Mesenchymal stem cell (in vitro differentiated cells and primary cell): ENCODE measurements at regions not wholly inside any gene's neighbourhood (a gene's known extent, or its start where the extent isn't known, plus 50 kb on each side); places are given as distances from the start of the nearest gene placed in this dataset.

Source experiments
- DNase-seq: peaks from one replicate; pipeline ENCODE4 v3.0.0-alpha.2; 2013
- H2AFZ ChIP-seq: one replicate; pipeline ENCODE4 v1.6.1; 2013; ENCODE audit warnings: low read depth, mild to moderate bottlenecking, control low read depth, inconsistent platforms, low read length, moderate library complexity
- H2AK5ac ChIP-seq: 2 replicates; pipeline ENCODE4 v1.6.1; 2013; ENCODE audit warnings: low read length, moderate library complexity, mild to moderate bottlenecking, inconsistent platforms; ENCODE audit not compliant: severe bottlenecking
- H2BK120ac ChIP-seq: one replicate; pipeline ENCODE4 v1.6.1; 2013; ENCODE audit warnings: low read depth, mild to moderate bottlenecking, inconsistent platforms, low read length, moderate library complexity
- H2BK12ac ChIP-seq, 2 experiments: one replicate each; pipeline ENCODE4 v1.6.1; 2013; ENCODE audit warnings: inconsistent platforms in 2 of 2, low read length in 2 of 2, mild to moderate bottlenecking in 2 of 2, moderate library complexity in 2 of 2, control low read depth in 1 of 2
- H2BK15ac ChIP-seq: one replicate; pipeline ENCODE4 v1.6.1; 2013; ENCODE audit warnings: mild to moderate bottlenecking, low read depth, inconsistent platforms; ENCODE audit not compliant: poor library complexity, severe bottlenecking
- H2BK5ac ChIP-seq: 2 replicates; pipeline ENCODE4 v1.6.1; 2013; ENCODE audit warnings: low read depth, mild to moderate bottlenecking, low read length, control low read depth, inconsistent platforms; ENCODE audit not compliant: poor library complexity, severe bottlenecking
- H3K14ac ChIP-seq, 2 experiments: one replicate each; pipeline ENCODE4 v1.6.1; 2013; ENCODE audit warnings: inconsistent platforms in 2 of 2, low read length in 2 of 2, control low read depth in 1 of 2, mild to moderate bottlenecking in 1 of 2, moderate library complexity in 1 of 2
- H3K18ac ChIP-seq, 2 experiments: one replicate each; pipeline ENCODE4 v1.6.1; 2013; ENCODE audit warnings: inconsistent platforms in 2 of 2, low read length in 2 of 2, control low read depth in 1 of 2, low read depth in 1 of 2, mild to moderate bottlenecking in 1 of 2
- H3K23ac ChIP-seq, 2 experiments: one replicate each; pipeline ENCODE4 v1.6.1; 2013; ENCODE audit warnings: inconsistent platforms in 2 of 2, low read length in 2 of 2, mild to moderate bottlenecking in 2 of 2, moderate library complexity in 2 of 2, control low read depth in 1 of 2
- H3K27ac ChIP-seq: 2 replicates; pipeline ENCODE4 v1.5.1; 2013; ENCODE audit warnings: mild to moderate bottlenecking, moderate library complexity, low read length, control low read depth, inconsistent platforms; ENCODE audit not compliant: poor library complexity, severe bottlenecking
- H3K27me3 ChIP-seq, 2 experiments: 2 replicates each; pipeline versions ENCODE4 v1.6.1 to v1.7.0; 2013; ENCODE audit warnings: low read length in 2 of 2, mild to moderate bottlenecking in 2 of 2, moderate library complexity in 2 of 2, control low read depth in 1 of 2, inconsistent platforms in 1 of 2; ENCODE audit not compliant: control insufficient read depth in 1 of 2, insufficient read depth in 1 of 2
- H3K36me3 ChIP-seq, 2 experiments: 2 replicates each; pipeline versions ENCODE4 v1.6.1 to v1.7.0; 2013; ENCODE audit warnings: low read length in 2 of 2, control low read depth in 1 of 2, inconsistent platforms in 1 of 2, low read depth in 1 of 2, mild to moderate bottlenecking in 1 of 2; ENCODE audit not compliant: insufficient read depth in 2 of 2, control insufficient read depth in 1 of 2
- H3K4ac ChIP-seq, 2 experiments: one replicate each; pipeline ENCODE4 v1.6.1; 2013; ENCODE audit warnings: inconsistent platforms in 2 of 2, low read length in 2 of 2, mild to moderate bottlenecking in 2 of 2, moderate library complexity in 2 of 2, control low read depth in 1 of 2, low read depth in 1 of 2
- H3K4me1 ChIP-seq: 2 replicates; pipeline ENCODE4 v1.6.1; 2013; ENCODE audit warnings: low read depth, low read length, control low read depth; ENCODE audit not compliant: control insufficient read depth, insufficient read depth
- H3K4me2 ChIP-seq: 2 replicates; pipeline ENCODE4 v1.6.1; 2013; ENCODE audit warnings: low read length, mild to moderate bottlenecking, inconsistent platforms; ENCODE audit not compliant: poor library complexity, severe bottlenecking
- H3K4me3 ChIP-seq, 2 experiments: 2 replicates each; pipeline versions ENCODE4 v1.5.1 to v1.7.0; 2013; ENCODE audit warnings: low read length in 2 of 2, mild to moderate bottlenecking in 2 of 2, control low read depth in 1 of 2, low read depth in 1 of 2; ENCODE audit not compliant: insufficient read depth in 1 of 2
- H3K79me1 ChIP-seq: replicated peaks from 2 replicates; pipeline ENCODE4 v1.6.1; 2013; ENCODE audit warnings: mild to moderate bottlenecking, control low read depth, low read length, inconsistent platforms; ENCODE audit not compliant: poor library complexity, severe bottlenecking
- H3K9ac ChIP-seq: 2 replicates; pipeline ENCODE4 v1.7.0; 2013; ENCODE audit warnings: mild to moderate bottlenecking, low read length, moderate library complexity
- H3K9me3 ChIP-seq: 2 replicates; pipeline ENCODE4 v1.7.0; 2013; ENCODE audit warnings: mild to moderate bottlenecking, low read length; ENCODE audit not compliant: control insufficient read depth
- H4K8ac ChIP-seq: one replicate; pipeline ENCODE4 v1.6.1; 2013; ENCODE audit warnings: inconsistent platforms, mild to moderate bottlenecking, low read length, moderate library complexity
- H4K91ac ChIP-seq: one replicate; pipeline ENCODE4 v1.6.1; 2013; ENCODE audit warnings: mild to moderate bottlenecking, low read length, inconsistent platforms
- WGBS: methylation state at CpG from one replicate; pipeline ENCODE4 v1.1.7; 2013; ENCODE audit warnings: mixed read lengths; 5-methylcytosine and 5-hydroxymethylcytosine counted together

- Histone ChIP-seq H2BK15ac (no peak overlapping the region), H3K27ac (no peak overlapping the region), H2BK12ac (no peak overlapping the region), H3K36me3 (no peaks in the 10 kb centered on the region), H2AK5ac (no peak overlapping the region), H3K14ac (no peak overlapping the region), H3K4me2 (no peak overlapping the region), H3K23ac (no peak overlapping the region), H4K8ac (no peak overlapping the region), H3K18ac (no peak overlapping the region), H2BK120ac (no peak overlapping the region), H3K4ac (no peak overlapping the region), H2BK5ac (no peak overlapping the region), H3K4me1 (no peaks in the 10 kb centered on the region), H2AFZ (no peak overlapping the region), H3K9me3 (peaks cover 15% of the 10 kb centered on the region), H4K91ac (no peak overlapping the region), H3K79me1 (no peaks in the 10 kb centered on the region), H3K9ac (no peak overlapping the region), H3K4me3 (no peak overlapping the region), H3K27me3 (no peaks in the 10 kb centered on the region)
- no peak for DNase-seq
- WGBS = 91% methylated on average over 1 of the region's 3 CpGs
These were observed 1155.3 kb downstream of the BRD1 start for GRCh38 chr22:48672387-48672786.

GRCh38 chr22:48670731-48671130, 1156.9 kb downstream of the BRD1 start:
- peaks cover 15% of the 10 kb centered on the region for H3K9me3 ChIP-seq
- H3K27me3 ChIP-seq = no peaks in the 10 kb centered on the region
- no peak overlapping the region for H3K27ac ChIP-seq
- no peak overlapping the region for H3K4ac ChIP-seq
- H3K79me1 ChIP-seq = no peaks in the 10 kb centered on the region
- H3K14ac ChIP-seq = no peak overlapping the region
- H3K4me3 ChIP-seq = no peak overlapping the region
- H3K4me2 ChIP-seq = no peak overlapping the region
- no peak for DNase-seq
- 56% methylated on average over 5 of the region's 5 CpGs for WGBS
- H2AK5ac ChIP-seq = no peak overlapping the region
- no peak overlapping the region for H2BK15ac ChIP-seq
- no peak overlapping the region for H3K18ac ChIP-seq
- H4K91ac ChIP-seq = no peak overlapping the region
- H3K23ac ChIP-seq = no peak overlapping the region
- no peak overlapping the region for H3K9ac ChIP-seq
- no peak overlapping the region for H2BK5ac ChIP-seq
- no peak overlapping the region for H2BK12ac ChIP-seq
- H2BK120ac ChIP-seq = no peak overlapping the region
- no peak overlapping the region for H4K8ac ChIP-seq
- H3K4me1 ChIP-seq = no peaks in the 10 kb centered on the region
- no peak overlapping the region for H2AFZ ChIP-seq
- no peaks in the 10 kb centered on the region for H3K36me3 ChIP-seq

GRCh38 chr22:48669986-48670716, 1157.5 kb downstream of the BRD1 start:
- no peak overlapping the region for H2AK5ac ChIP-seq
- no peak overlapping the region for H2BK120ac ChIP-seq
- H3K18ac ChIP-seq = no peak overlapping the region
- H3K27me3 ChIP-seq = no peaks in the 10 kb centered on the region
- H4K91ac ChIP-seq = no peak overlapping the region
- H3K4me3 ChIP-seq = no peak overlapping the region
- no peak overlapping the region for H4K8ac ChIP-seq
- H3K36me3 ChIP-seq = no peaks in the 10 kb centered on the region
- DNase-seq = no peak
- H3K23ac ChIP-seq = no peak overlapping the region
- no peak overlapping the region for H3K9ac ChIP-seq
- no peaks in the 10 kb centered on the region for H3K4me1 ChIP-seq
- no peak overlapping the region for H2BK15ac ChIP-seq
- peaks cover 15% of the 10 kb centered on the region for H3K9me3 ChIP-seq
- no peak overlapping the region for H3K4ac ChIP-seq
- H2BK5ac ChIP-seq = no peak overlapping the region
- no peak overlapping the region for H3K14ac ChIP-seq
- no peak overlapping the region for H2AFZ ChIP-seq
- no peak overlapping the region for H3K27ac ChIP-seq
- 82% methylated on average over 23 of the region's 23 CpGs for whole genome bisulfite sequencing
- no peak overlapping the region for H3K4me2 ChIP-seq
- no peaks in the 10 kb centered on the region for H3K79me1 ChIP-seq
- no peak overlapping the region for H2BK12ac ChIP-seq

- Histone ChIP-seq H2AFZ (no peak overlapping the region), H3K4ac (no peak overlapping the region), H2BK5ac (no peak overlapping the region), H3K18ac (no peak overlapping the region), H3K4me2 (no peak overlapping the region), H2BK120ac (no peak overlapping the region), H4K91ac (no peak overlapping the region), H2BK15ac (no peak overlapping the region), H3K27me3 (no peaks in the 10 kb centered on the region), H3K9ac (no peak overlapping the region), H3K23ac (no peak overlapping the region), H3K4me1 (no peaks in the 10 kb centered on the region), H3K9me3 (peaks cover 15% of the 10 kb centered on the region), H4K8ac (no peak overlapping the region), H3K27ac (no peak overlapping the region), H3K36me3 (no peaks in the 10 kb centered on the region), H3K79me1 (no peaks in the 10 kb centered on the region), H2AK5ac (no peak overlapping the region), H2BK12ac (no peak overlapping the region), H3K4me3 (no peak overlapping the region), H3K14ac (no peak overlapping the region)
- no peak for DNase-seq
- WGBS = 72% methylated on average over 8 of the region's 8 CpGs
These were observed 1158.4 kb downstream of the BRD1 start for GRCh38 chr22:48669226-48669625.
